ENCODE measurements at regions not wholly inside any gene's neighbourhood (a gene's known extent, or its start where the extent isn't known, plus 50 kb on each side); places are given as distances from the start of the nearest gene placed in this dataset.

- ATAC-seq (no peak), DNase-seq (no peak)
- TF ChIP-seq CTCF (IDR thresholded peaks at IDR 0.05), result no peak
- Histone ChIP-seq H3K36me3 (no peaks in the 10 kb centered on the region), H3K4me1 (no peaks in the 10 kb centered on the region), H3K9me3 (no peaks in the 10 kb centered on the region), H3K4me3 (no peak overlapping the region), H3K27ac (no peak overlapping the region), H3K27me3 (no peaks in the 10 kb centered on the region)
- intact Hi-C loops (cut with DNase I), result no loop called here
Measured at GRCh38 chr12:66929121-66929520, 250.2 kb upstream of the GRIP1 start.

GRCh38 chr12:66931091-66931490, 252.2 kb upstream of the GRIP1 start:
- H3K36me3 ChIP-seq, result no peaks in the 10 kb centered on the region
- H3K4me3 ChIP-seq, result no peak overlapping the region
- intact Hi-C loops (cut with DNase I), result no loop called here
- DNase-seq (no peak), ATAC-seq (no peak)
- 58 to 60% methylated on average over 3 of the region's 3 CpGs for WGBS, 2 donors
- TF ChIP-seq CTCF (IDR thresholded peaks at IDR 0.05), result no peak
- no peaks in the 10 kb centered on the region for H3K4me1 ChIP-seq
- H3K9me3 ChIP-seq, result no peaks in the 10 kb centered on the region
- no peaks in the 10 kb centered on the region for H3K27me3 ChIP-seq
- no peak overlapping the region for H3K27ac ChIP-seq

GRCh38 chr12:66932126-66932525, 253.2 kb upstream of the GRIP1 start:
- WGBS, 2 donors, result 72 to 92% methylated on average over 1 of the region's 1 CpG
- no peak for ATAC-seq

GRCh38 chr12:66934302-66935062, 255.6 kb upstream of the GRIP1 start:
- no peaks in the 10 kb centered on the region for H3K36me3 ChIP-seq
- 59 to 60% methylated on average over 5 of the region's 5 CpGs for WGBS, 2 donors
- TF ChIP-seq CTCF (IDR thresholded peaks at IDR 0.05), result no peak
- intact Hi-C loops (cut with DNase I), result no loop called here
- no peak overlapping the region for H3K27ac ChIP-seq
- DNase-seq (no peak), ATAC-seq (no peak)
- no peaks in the 10 kb centered on the region for H3K4me1 ChIP-seq
- no peaks in the 10 kb centered on the region for H3K27me3 ChIP-seq
- H3K4me3 ChIP-seq, result no peak overlapping the region
- H3K9me3 ChIP-seq, result no peaks in the 10 kb centered on the region

More at GRCh38 chr12:66932126-66932525, 253.2 kb upstream of the GRIP1 start:
- Histone ChIP-seq H3K36me3 (no peaks in the 10 kb centered on the region), H3K4me1 (no peaks in the 10 kb centered on the region), H3K27ac (no peak overlapping the region), H3K27me3 (no peaks in the 10 kb centered on the region), H3K4me3 (no peak overlapping the region), H3K9me3 (no peaks in the 10 kb centered on the region)
- DNase-seq, result no peak
- no peak for TF ChIP-seq CTCF (IDR thresholded peaks at IDR 0.05)
- intact Hi-C loops (cut with DNase I), result no loop called here

Measured in heart right ventricle (tissue), 16 donors.